HEK293T (cell line): ENCODE measurements at regions not wholly inside any gene's neighbourhood (a gene's known extent, or its start where the extent isn't known, plus 50 kb on each side); places are given as distances from the start of the nearest gene placed in this dataset.

Experiments used
- CTCF ChIA-PET: fragments of 350-600 bp; formaldehyde crosslinking; extraction: SDS; loops from one replicate; lab custom pipeline; 2021; ENCODE audit warnings: antibody characterized with exemption, inconsistent platforms; lab: Yijun Ruan, JAX
- POLR2A ChIA-PET: fragments of 350-600 bp; formaldehyde crosslinking; extraction: SDS; loops from one replicate; lab custom pipeline; 2020; ENCODE audit warnings: antibody characterized with exemption, inconsistent platforms; lab: Yijun Ruan, JAX
- DNase-seq: peaks from one replicate; pipeline ENCODE4 v3.0.0; 2012; ENCODE audit warnings: mixed read lengths; ENCODE audit errors: extremely low spot score
- ARNT ChIP-seq: fragments of 450-650 bp; IDR thresholded peaks from 2 replicates; pipeline ENCODE4 v1.6.1; 2017; ENCODE audit warnings: mild to moderate bottlenecking
- BHLHE40 ChIP-seq: fragments of 450-650 bp; IDR thresholded peaks from 2 replicates; pipeline ENCODE4 v1.6.1; 2016; ENCODE audit warnings: mild to moderate bottlenecking, moderate library complexity, borderline replicate concordance
- CTBP1 ChIP-seq: fragments of 450-650 bp; IDR thresholded peaks from 2 replicates; pipeline ENCODE4 v1.6.1; 2016; ENCODE audit warnings: borderline replicate concordance
- ELF4 ChIP-seq: fragments of 450-650 bp; IDR thresholded peaks from 2 replicates; pipeline ENCODE4 v1.6.1; 2017; ENCODE audit warnings: antibody characterized with exemption
- FOXA1 ChIP-seq: fragments of 450-650 bp; IDR thresholded peaks from 2 replicates; pipeline ENCODE4 v1.6.1; 2016; ENCODE audit warnings: mild to moderate bottlenecking
- FOXK2 ChIP-seq: fragments of 450-650 bp; IDR thresholded peaks from 2 replicates; pipeline ENCODE4 v1.6.1; 2016; ENCODE audit warnings: mild to moderate bottlenecking
- FOXM1 ChIP-seq: fragments of 450-650 bp; IDR thresholded peaks from 2 replicates; pipeline ENCODE4 v1.6.1; 2017; ENCODE audit warnings: mild to moderate bottlenecking, borderline replicate concordance
- HDGF ChIP-seq: fragments of 450-650 bp; IDR thresholded peaks from 2 replicates; pipeline ENCODE4 v1.6.1; 2017; ENCODE audit warnings: antibody characterized with exemption, borderline replicate concordance
- L3MBTL2 ChIP-seq: fragments of 450-650 bp; conservative IDR thresholded peaks from 2 replicates; pipeline ENCODE4 v1.6.1; 2016; ENCODE audit warnings: mild to moderate bottlenecking
- LEF1 ChIP-seq: fragments of 450-650 bp; IDR thresholded peaks from 2 replicates; pipeline ENCODE4 v1.6.1; 2017; ENCODE audit warnings: mild to moderate bottlenecking, borderline replicate concordance
- NFRKB ChIP-seq: fragments of 450-650 bp; IDR thresholded peaks from 2 replicates; pipeline ENCODE4 v1.6.1; 2016; ENCODE audit warnings: mild to moderate bottlenecking, moderate library complexity
- SP1 ChIP-seq: fragments of 450-650 bp; IDR thresholded peaks from 2 replicates; pipeline ENCODE4 v1.6.1; 2017
- SUZ12 ChIP-seq: fragments of 450-650 bp; IDR thresholded peaks from 2 replicates; pipeline ENCODE4 v1.6.1; 2016; ENCODE audit warnings: mild to moderate bottlenecking
- TARDBP ChIP-seq: fragments of 450-650 bp; IDR thresholded peaks from 2 replicates; pipeline ENCODE4 v1.6.1; 2016
- ZNF384 ChIP-seq: fragments of 450-650 bp; IDR thresholded peaks from 2 replicates; pipeline ENCODE4 v1.6.1; 2016
- TF ChIP-seq, protein P1 (sequence below): fragments of 450-650 bp; IDR thresholded peaks from 2 replicates; pipeline ENCODE4 v1.6.1; 2016

DNA sequence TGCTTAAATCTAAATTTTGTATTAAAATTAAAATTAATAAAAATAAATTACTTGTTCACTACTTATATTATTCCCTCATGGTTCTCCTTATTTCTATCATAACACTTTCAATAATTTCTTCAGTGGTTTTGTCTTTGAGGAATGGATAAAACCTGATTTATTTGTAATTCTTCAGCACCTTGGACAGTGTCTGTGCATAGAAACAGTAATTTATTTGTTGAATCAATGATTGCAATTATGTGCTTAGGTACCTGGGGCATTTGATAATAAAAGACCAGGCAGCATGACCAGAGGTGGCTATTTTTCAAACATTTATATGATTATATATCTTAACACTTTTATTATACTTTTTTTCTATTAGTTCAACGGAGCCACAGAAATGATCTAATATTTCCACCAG lies 1062.7 kb downstream of the DSC3 start:
- ChIA-PET CTCF (no interaction called here), POLR2A (no interaction called here)

DNA sequence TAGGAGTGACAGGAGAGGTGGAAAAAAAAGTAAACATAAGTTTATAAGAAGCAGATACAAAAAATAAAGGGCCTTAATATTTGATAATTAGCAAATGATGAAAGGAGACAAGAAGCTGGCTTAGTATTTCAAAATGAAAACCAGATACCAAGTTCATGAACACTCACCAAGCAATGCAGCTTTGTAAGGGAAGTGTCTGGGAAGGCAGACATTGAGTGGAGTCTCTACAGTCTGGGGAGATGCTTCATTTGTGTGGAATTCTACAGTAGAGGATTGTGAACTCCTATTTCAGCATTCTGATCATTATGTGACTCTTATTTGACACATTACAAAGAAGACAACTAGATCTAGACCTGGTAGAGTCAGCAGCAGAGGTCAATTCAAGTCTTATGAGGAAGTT lies 1072.7 kb downstream of the DSC3 start:
- ChIA-PET POLR2A (no interaction called here), CTCF (no interaction called here)
- TF ChIP-seq BHLHE40 = no peak
- TF ChIP-seq L3MBTL2 = no peak
- TF ChIP-seq SP1 = no peak
- TF ChIP-seq NFRKB = no peak
- no peak for TF ChIP-seq FOXM1
- no peak for TF ChIP-seq SUZ12
- TF ChIP-seq ELF4 = no peak
- no peak for TF ChIP-seq FOXK2
- TF ChIP-seq FOXA1 = no peak
- TF ChIP-seq LEF1 = no peak
- TF ChIP-seq ARNT = no peak
- no peak for TF ChIP-seq ZNF384
- no peak for TF ChIP-seq CTBP1
- no peak for DNase-seq

More for the DNA sequence above, 1062.7 kb downstream of the DSC3 start:
- DNase-seq = no peak
- TF ChIP-seq SP1 = no peak
- no peak for TF ChIP-seq FOXM1
- TF ChIP-seq ZNF384 = no peak
- TF ChIP-seq TARDBP = no peak
- TF ChIP-seq LEF1 = no peak
- no peak for TF ChIP-seq FOXA1
- TF ChIP-seq ARNT = no peak
- no peak for TF ChIP-seq HDGF
- TF ChIP-seq CTBP1 = no peak
- TF ChIP-seq BHLHE40 = no peak
- no peak for TF ChIP-seq NFRKB
- TF ChIP-seq FOXK2 = no peak
- TF ChIP-seq, protein P1, sequence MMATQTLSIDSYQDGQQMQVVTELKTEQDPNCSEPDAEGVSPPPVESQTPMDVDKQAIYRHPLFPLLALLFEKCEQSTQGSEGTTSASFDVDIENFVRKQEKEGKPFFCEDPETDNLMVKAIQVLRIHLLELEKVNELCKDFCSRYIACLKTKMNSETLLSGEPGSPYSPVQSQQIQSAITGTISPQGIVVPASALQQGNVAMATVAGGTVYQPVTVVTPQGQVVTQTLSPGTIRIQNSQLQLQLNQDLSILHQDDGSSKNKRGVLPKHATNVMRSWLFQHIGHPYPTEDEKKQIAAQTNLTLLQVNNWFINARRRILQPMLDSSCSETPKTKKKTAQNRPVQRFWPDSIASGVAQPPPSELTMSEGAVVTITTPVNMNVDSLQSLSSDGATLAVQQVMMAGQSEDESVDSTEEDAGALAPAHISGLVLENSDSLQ = no peak
- TF ChIP-seq ELF4 = no peak
- no peak for TF ChIP-seq L3MBTL2
- TF ChIP-seq SUZ12 = no peak

DNA sequence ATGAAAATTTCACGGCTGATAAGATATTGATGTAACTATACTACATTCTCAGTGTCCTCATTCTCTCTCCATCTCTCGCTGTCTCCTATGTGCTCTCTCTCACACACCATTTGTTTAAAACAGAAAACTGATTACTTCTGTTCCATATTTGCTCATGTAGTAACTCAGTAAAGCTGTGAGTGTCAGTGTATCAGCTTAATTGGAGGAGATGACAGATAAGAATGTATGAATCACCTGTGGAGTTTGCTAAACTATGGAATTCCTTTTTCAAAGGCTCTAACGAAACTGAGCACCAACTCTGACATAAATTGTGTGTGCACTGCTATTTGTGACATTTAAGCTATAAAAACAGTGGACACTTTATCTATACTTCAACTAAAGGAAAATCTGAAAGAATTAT lies 1080.0 kb downstream of the DSC3 start:
- CTCF ChIA-PET = no interaction called here
- no peak for DNase-seq
- TF ChIP-seq, protein P1 = peak; percentile 8; the same call in 1 of the 2 replicates
- TF ChIP-seq SP1 = no peak
- POLR2A ChIA-PET = no interaction called here

DNA sequence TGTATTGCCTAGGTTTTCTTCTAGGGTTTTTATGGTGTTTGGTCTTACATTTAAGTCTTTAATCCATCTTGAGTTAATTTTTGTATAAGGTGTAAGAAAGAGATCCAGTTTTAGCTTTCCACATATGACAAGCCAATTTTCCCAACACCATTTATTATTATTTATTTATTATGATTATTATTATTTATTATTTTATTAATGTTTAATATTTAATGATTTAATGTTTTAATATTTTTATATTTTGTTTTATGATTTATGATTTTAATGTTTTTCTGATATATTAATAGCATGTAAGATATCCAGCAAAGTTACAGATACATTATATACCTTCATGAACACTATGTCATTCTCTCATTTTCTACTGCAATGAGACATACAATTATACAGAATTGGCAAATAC lies 1082.0 kb downstream of the DSC3 start:
- CTCF ChIA-PET = no interaction called here
- DNase-seq = no peak
- POLR2A ChIA-PET = no interaction called here
- no peak for TF ChIP-seq CTBP1

DNA sequence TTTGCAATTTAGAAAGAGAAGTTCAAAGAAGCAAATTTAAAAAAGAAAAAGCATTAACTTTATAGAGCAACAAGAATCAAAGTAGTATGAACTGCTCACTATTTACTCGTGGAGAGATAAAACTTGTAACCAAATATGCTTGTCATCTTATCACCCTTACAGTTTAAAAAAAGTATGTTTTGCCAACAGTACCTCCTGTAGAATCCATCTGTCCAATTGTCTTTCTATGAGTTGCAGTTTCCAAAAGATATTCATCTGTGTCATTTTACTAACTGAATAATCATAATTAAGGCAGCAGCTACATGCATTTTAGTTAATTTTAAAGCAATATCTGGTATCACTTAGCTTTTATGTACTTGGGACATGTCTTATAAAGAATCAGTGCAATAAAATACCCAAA lies 1112.3 kb downstream of the DSC3 start:
- ChIA-PET CTCF (no interaction called here), POLR2A (no interaction called here)
- TF ChIP-seq ARNT (no peak), SP1 (no peak), TARDBP (no peak), CTBP1 (no peak), NFRKB (no peak), HDGF (no peak), BHLHE40 (no peak), L3MBTL2 (no peak), SUZ12 (no peak), FOXK2 (no peak)
- no peak for DNase-seq

DNA sequence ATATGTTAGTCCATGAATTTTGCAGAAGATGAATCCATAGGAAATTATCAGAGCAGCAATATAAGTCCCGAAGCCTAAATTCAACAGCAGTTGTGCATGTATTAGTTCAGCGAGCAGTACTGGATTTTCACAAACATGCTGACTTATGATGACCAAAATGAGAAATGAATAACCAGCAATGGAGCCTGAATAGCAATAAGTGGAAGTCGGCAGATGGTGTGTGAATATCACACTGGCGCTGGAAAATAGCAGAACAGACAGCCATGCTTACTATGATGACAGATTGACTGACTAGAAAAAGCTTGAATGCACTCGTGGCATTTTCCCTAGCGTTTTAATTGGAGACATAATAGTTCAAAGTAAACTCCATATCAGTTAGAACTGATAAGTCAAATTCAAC lies 1114.5 kb downstream of the DSC3 start:
- POLR2A ChIA-PET = no interaction called here
- DNase-seq = no peak
- TF ChIP-seq FOXK2 (no peak), NFRKB (no peak), HDGF (no peak), FOXM1 (no peak), CTBP1 (no peak), SP1 (no peak), LEF1 (no peak)
- TF ChIP-seq, protein P1 = no peak
- CTCF ChIA-PET = no interaction called here

DNA sequence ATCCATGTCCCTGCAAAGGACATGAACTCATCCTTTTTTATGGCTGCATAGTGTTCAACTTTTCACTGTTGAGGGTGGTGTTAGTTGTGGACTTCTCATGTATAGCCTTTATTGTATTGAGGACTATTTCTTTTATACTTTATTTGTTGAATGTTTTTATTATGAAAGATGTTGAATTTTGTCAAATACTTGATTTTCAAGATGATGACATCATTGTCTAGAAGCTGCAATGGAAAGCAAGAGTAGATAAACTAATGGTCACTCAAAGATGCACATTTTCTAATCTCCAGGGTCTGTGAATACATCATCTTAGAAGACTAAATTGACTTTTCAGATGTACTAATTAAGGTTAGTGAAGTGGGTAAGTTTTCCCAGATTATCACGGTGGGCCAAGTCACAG lies 1117.0 kb downstream of the DSC3 start:
- TF ChIP-seq L3MBTL2 = no peak
- TF ChIP-seq NFRKB = no peak
- no peak for TF ChIP-seq FOXK2
- TF ChIP-seq HDGF = no peak
- TF ChIP-seq ELF4 = no peak
- no peak for TF ChIP-seq FOXM1

More for the DNA sequence above, 1117.0 kb downstream of the DSC3 start:
- DNase-seq = no peak
- ChIA-PET CTCF (no interaction called here), POLR2A (no interaction called here)
